OCI-LY3 (cell line): ENCODE measurements at regions not wholly inside any gene's neighbourhood (a gene's known extent, or its start where the extent isn't known, plus 50 kb on each side); places are given as distances from the start of the nearest gene placed in this dataset.

Experiments used
- H2AFZ ChIP-seq: fragments of 200-600, 300-600 bp; shearing (Covaris generic); 2 replicates; pipeline ENCODE4 v1.6.0; 2014; ENCODE audit warnings: antibody characterized with exemption, low read depth, low read length
- H3K27ac ChIP-seq: fragments of 200-600, 300-600 bp; sonication (generic); 2 replicates; pipeline ENCODE4 v1.5.1; 2014; ENCODE audit warnings: mild to moderate bottlenecking, low read length, moderate library complexity, mixed read lengths
- H3K27me3 ChIP-seq: fragments of 200-600, 300-600 bp; sonication (generic); 2 replicates; pipeline ENCODE4 v1.6.1; 2014; ENCODE audit warnings: low read depth, low read length, mixed read lengths
- H3K36me3 ChIP-seq: fragments of 200-600, 300-600 bp; sonication (generic); replicated peaks from 2 replicates; pipeline ENCODE3; 2014; ENCODE audit warnings: low read depth, low read length, mixed read lengths
- H3K4me1 ChIP-seq: fragments of 300-600, 200-600 bp; sonication (generic); 2 replicates; pipeline ENCODE4 v1.6.1; 2014; ENCODE audit warnings: low read length, mixed read lengths
- H3K4me2 ChIP-seq: fragments of 200-600, 300-600 bp; sonication (generic); 2 replicates; pipeline ENCODE4 v1.6.1; 2014; ENCODE audit warnings: low read length, mixed read lengths
- H3K4me3 ChIP-seq: fragments of 300-600, 200-600 bp; sonication (generic); 2 replicates; pipeline ENCODE4 v1.5.1; 2014; ENCODE audit warnings: antibody characterized with exemption, mild to moderate bottlenecking, low read length, moderate library complexity
- H3K79me2 ChIP-seq: fragments of 300-600, 200-600 bp; shearing (Covaris generic); 2 replicates; pipeline ENCODE4 v1.6.1; 2014; ENCODE audit warnings: mild to moderate bottlenecking, low read length, mixed read lengths
- H3K9ac ChIP-seq: fragments of 300-600, 200-600 bp; shearing (Covaris generic); 2 replicates; pipeline ENCODE4 v1.6.0; 2014; ENCODE audit warnings: mild to moderate bottlenecking, low read length, moderate library complexity
- H3K9me3 ChIP-seq: fragments of 200-600, 300-600 bp; shearing (Covaris generic); 2 replicates; pipeline ENCODE4 v1.6.1; 2014; ENCODE audit warnings: low read length, mixed read lengths; ENCODE audit not compliant: insufficient read depth
- H4K20me1 ChIP-seq: fragments of 200-600, 300-600 bp; sonication (generic); 2 replicates; pipeline ENCODE4 v1.6.1; 2016; ENCODE audit warnings: low read length, mixed read lengths; ENCODE audit not compliant: insufficient read depth
- EZH2phosphoT487 ChIP-seq: fragments of 200-600 bp; shearing (Covaris generic); IDR thresholded peaks from 2 replicates; pipeline ENCODE4 v1.6.1; 2018; ENCODE audit warnings: antibody characterized with exemption, mixed run types, low read depth
- TF ChIP-seq, protein P1 (sequence below): fragments of 200-600, 300-600 bp; sonication (generic); IDR thresholded peaks from 2 replicates; pipeline ENCODE4 v1.5.1; 2014; ENCODE audit warnings: antibody characterized with exemption, low read length, low read depth

DNA sequence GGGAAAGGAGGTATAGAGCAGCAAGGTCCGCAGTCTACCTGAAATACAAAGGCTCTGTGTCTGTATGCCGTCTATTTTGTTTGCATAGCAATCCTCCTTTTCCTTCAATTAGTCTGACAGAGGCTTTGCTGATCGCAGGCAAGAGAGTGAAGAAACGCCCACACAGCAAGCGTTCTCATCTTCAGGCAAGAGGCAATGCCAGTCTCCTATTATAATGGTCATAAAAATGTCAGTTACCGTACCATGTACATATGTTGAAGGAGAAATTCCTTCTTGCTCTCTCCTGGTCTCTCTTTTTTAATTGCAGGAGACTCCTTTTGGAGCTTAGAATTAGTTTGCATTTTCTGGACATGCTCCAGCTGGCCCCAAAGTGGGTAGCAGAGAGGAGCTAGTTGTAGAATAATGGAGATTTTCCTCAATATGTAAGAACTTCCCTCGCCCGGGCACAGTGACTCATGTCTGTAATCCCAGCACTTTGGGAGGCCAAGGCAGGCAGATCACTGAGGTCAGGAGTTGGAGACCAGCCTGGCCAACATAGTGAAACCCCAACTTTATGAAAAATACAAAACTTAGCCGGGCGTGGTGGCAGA lies 139.5 kb downstream of the PFKFB3 start:
- Histone ChIP-seq H3K9ac (no peak overlapping the region), H3K4me1 (peaks cover 12% of the 10 kb centered on the region), H3K27ac (no peak overlapping the region), H3K36me3 (peaks cover 3% of the 10 kb centered on the region), H3K4me2 (no peak overlapping the region), H3K79me2 (no peaks in the 10 kb centered on the region), H3K27me3 (no peaks in the 10 kb centered on the region; the same call in 1 of the 2 replicates), H2AFZ (no peak overlapping the region), H3K9me3 (no peaks in the 10 kb centered on the region), H3K4me3 (no peak overlapping the region), H4K20me1 (no peaks in the 10 kb centered on the region)
- no peak for TF ChIP-seq EZH2phosphoT487
- TF ChIP-seq, protein P1, sequence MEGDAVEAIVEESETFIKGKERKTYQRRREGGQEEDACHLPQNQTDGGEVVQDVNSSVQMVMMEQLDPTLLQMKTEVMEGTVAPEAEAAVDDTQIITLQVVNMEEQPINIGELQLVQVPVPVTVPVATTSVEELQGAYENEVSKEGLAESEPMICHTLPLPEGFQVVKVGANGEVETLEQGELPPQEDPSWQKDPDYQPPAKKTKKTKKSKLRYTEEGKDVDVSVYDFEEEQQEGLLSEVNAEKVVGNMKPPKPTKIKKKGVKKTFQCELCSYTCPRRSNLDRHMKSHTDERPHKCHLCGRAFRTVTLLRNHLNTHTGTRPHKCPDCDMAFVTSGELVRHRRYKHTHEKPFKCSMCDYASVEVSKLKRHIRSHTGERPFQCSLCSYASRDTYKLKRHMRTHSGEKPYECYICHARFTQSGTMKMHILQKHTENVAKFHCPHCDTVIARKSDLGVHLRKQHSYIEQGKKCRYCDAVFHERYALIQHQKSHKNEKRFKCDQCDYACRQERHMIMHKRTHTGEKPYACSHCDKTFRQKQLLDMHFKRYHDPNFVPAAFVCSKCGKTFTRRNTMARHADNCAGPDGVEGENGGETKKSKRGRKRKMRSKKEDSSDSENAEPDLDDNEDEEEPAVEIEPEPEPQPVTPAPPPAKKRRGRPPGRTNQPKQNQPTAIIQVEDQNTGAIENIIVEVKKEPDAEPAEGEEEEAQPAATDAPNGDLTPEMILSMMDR: no peak

DNA sequence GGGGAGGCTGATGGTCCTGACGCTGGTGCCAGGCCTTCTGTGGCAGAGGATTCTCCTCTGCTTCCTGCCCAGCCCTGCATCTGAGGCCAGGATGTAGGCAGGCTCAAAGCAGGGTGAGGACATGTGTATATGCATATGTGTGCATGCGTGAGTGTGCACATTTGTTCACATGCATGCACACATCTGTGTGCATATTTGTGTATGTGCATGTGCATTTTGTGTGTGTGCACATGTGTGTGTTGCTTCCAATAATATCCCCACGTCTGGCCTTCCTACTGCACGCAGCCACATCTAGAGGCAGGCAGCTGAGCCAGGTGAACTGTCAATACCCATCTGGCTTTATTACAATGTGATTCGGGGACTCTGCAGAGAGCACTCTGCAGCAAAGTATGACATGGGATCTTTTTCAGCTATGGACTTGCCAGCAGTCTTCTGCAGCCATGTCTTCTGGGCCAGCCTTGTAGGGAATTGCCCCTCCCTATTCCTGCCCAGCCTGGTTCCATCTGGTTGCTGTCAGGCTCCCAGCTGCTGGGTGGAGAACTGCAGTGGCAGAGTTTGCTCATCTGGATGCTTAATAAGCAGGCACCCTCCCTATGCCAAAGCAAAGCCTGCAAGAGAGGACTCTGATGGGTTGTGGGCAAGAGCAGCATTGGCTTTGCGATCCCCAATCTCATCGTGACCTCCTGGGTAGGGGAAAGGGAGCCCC lies 140.7 kb downstream of the PFKFB3 start:
- Histone ChIP-seq H3K9ac (no peak overlapping the region), H3K79me2 (no peaks in the 10 kb centered on the region), H3K27me3 (no peaks in the 10 kb centered on the region; the same call in 1 of the 2 replicates), H3K4me2 (no peak overlapping the region), H3K27ac (no peak overlapping the region), H3K4me1 (peaks cover 20% of the 10 kb centered on the region), H2AFZ (no peak overlapping the region), H3K9me3 (peaks cover 4% of the 10 kb centered on the region; the same call in 1 of the 2 replicates), H3K36me3 (peaks cover 3% of the 10 kb centered on the region), H4K20me1 (no peaks in the 10 kb centered on the region), H3K4me3 (no peak overlapping the region)
- TF ChIP-seq, protein P1: no peak
- no peak for TF ChIP-seq EZH2phosphoT487

DNA sequence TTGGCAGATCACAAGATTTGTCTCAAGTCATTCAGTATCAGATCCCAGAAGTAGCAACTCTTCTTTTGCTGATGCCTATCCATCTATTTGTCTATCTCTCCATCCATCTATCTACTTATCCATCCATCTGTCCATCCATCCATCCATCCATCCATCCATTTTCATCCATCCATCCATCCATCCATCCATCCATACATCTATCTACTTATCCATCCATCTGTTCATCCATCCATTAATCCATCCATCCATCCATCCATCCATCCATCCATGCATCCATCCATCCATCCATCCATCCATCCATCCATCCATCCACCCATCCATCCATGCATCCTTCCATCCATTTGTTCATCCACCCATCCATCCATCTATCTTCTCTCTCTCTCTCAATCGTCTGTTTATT lies 142.7 kb downstream of the PFKFB3 start:
- Histone ChIP-seq H3K27me3 (no peaks in the 10 kb centered on the region; the same call in 1 of the 2 replicates), H3K9me3 (peaks cover 9% of the 10 kb centered on the region; the same call in 1 of the 2 replicates), H3K4me2 (no peak overlapping the region), H2AFZ (no peak overlapping the region), H3K9ac (no peak overlapping the region), H3K4me3 (no peak overlapping the region), H3K4me1 (peaks cover 40% of the 10 kb centered on the region), H3K27ac (no peak overlapping the region), H3K79me2 (no peaks in the 10 kb centered on the region), H3K36me3 (peaks cover 3% of the 10 kb centered on the region), H4K20me1 (no peaks in the 10 kb centered on the region)
- TF ChIP-seq, protein P1: no peak
- TF ChIP-seq EZH2phosphoT487: no peak

DNA sequence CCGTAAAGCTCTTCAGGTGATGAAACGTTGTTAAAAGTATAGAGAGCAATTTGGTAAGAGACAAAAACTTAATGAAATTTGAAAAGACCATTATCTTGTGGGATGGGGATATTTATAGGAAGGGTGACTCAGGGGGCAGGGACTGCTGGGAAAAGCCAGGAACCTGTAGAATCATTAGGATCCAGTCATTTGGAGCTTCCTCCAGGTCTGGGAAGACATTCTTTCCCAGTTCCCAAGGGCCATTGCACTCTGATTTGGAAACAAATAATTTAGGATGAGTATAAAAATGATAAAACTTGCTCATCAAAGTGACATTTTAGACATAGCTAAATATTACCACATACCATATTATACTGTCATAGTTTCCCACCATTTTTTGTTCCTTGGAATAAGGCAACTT lies 143.9 kb downstream of the PFKFB3 start:
- Histone ChIP-seq H2AFZ (no peak overlapping the region), H3K27ac (peak overlapping the region; percentile 98), H3K79me2 (no peaks in the 10 kb centered on the region), H3K9ac (0 out of 2 replicates have a peak overlapping the region, but pooled peaks have one; percentile 86), H3K4me1 (peaks cover 52% of the 10 kb centered on the region), H3K4me2 (peak overlapping the region; percentile 99), H3K27me3 (no peaks in the 10 kb centered on the region; the same call in 1 of the 2 replicates), H3K36me3 (peaks cover 3% of the 10 kb centered on the region), H4K20me1 (no peaks in the 10 kb centered on the region), H3K9me3 (peaks cover 9% of the 10 kb centered on the region), H3K4me3 (no peak overlapping the region)
- TF ChIP-seq EZH2phosphoT487: no peak
- TF ChIP-seq, protein P1: no peak
